ENCODE measurements at regions not wholly inside any gene's neighbourhood (a gene's known extent, or its start where the extent isn't known, plus 50 kb on each side); places are given as distances from the start of the nearest gene placed in this dataset.

DNA sequence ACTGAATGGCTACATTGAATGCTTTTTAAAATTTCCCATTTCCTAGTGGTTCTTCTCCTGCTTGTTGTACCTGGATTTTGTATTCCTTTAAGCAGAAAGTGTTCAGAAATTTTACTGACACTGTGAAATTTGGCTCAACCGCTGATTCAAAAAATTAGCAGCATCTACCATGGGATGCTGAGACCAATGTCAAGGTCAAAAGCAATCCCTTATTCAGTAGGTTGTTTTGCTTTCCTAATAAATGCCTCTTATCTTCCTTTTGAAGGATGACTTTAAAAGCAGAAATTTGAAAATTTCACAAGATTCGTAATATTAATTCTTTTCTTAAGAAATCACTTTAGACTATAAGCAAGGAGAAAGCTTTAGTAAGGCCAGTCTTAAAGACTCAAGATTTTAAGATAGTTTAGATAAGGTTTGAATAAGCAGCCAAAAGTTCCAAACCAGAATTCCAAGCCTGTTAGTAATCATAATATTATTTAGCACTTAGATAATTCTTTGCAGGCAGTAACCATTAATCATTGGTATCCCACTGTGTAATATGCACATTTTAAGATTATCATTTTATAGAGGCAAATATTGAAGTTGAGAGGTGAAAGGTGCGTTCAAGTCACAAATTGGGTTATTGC, 508.8 kb downstream of the ANKRD50 start:
- no peak for DNase-seq (ENCODE audit: low read depth, low spot score)

DNA sequence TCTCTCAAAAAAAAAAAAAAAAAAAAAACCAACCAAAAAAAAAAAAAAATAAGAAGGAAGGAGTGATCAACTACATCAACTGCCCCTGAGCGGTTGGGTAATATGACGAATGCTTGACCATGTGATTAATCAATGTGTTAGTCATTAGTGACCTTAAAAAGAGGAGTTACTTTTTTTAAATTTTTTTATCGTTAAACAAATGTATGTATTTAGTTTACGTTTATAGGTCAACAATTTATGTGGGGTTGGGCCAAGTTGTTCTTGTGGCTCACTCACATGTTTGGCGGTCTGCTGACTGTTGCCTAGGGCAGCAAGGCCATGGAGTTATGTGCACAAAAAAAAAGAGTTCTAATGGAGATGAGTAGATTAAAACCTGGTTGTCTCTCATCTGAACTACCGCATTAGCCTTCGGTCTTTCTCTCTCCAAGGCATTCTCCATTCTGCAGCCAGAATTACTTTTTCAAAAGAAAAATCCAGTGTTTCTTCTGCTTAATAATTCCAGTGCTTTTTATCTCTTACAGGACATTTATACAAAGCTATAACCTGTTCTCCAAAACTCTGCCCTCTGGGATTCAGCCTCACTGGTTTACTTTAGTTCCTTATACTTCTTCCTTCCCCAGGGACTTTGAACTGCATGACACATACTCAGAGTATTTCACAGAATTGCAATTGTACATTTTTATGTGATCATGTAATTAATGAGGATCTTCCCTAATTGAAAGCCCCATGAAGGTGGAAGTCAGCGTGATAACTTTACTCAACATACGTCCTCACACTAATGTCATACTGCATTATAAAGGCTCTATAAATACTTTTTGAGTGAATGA, 505.5 kb downstream of the ANKRD50 start:
- no peak for DNase-seq (ENCODE audit: low read depth, low spot score)

DNA sequence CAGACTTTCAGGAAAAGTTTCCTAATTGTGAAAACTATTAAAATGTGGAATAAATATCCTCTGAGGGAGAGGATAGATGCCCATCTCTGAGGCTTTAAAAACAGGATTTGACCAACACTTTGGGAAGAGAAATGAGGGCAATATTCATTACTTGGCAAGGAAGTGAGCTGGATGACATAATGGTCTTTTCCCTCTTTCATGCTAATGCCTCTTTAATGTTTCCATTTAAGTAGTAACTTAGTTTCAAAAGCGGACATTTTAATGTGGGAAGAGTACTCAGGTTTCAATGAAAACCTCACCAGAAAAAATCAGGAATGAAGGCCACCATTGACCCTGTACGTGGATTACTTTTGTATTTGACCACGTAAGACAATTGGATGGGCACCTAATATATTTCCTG, 503.3 kb downstream of the ANKRD50 start:
- DNase-seq (ENCODE audit: low read depth, low spot score) = no peak

DNA sequence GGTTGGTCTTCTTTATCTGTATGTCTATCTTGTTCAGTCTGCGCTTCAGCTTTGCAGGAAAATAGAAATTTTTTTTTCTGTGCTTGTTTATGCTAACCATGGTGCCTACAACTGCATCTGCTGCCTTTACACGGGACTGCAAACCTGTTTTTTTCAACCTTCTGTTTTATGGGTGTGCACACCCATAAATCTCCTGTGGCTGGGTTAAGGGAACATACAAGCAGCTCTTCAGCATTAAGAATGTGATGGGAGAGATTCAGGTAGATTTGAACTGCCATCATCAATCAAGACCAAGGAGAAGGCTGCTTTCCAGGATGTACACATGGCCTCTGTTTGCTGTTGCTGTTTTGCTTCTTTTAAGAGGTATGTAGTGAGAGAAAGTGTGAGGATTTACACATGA, 502.9 kb downstream of the ANKRD50 start:
- DNase-seq (ENCODE audit: low read depth, low spot score) = no peak

DNA sequence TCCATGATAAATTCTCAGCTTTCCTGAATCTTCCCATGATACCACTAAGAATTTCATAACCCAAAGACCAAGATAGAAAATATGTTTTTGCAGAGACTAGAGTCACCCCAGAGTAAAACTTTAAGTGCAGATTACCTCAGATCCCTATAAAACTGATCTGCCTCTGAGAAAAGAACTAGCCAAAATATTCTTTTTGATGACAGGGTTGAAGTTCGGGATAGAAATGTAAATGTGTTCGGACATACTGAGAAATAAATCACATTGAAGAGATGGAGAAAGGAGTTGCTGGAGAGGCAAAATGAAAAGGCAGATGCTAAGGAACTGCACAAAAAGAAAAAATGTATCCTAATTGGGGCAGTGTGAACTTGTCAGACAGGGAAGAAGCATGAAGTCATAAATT, 501.8 kb downstream of the ANKRD50 start:
- DNase-seq (ENCODE audit: low read depth, low spot score) = no peak

DNA sequence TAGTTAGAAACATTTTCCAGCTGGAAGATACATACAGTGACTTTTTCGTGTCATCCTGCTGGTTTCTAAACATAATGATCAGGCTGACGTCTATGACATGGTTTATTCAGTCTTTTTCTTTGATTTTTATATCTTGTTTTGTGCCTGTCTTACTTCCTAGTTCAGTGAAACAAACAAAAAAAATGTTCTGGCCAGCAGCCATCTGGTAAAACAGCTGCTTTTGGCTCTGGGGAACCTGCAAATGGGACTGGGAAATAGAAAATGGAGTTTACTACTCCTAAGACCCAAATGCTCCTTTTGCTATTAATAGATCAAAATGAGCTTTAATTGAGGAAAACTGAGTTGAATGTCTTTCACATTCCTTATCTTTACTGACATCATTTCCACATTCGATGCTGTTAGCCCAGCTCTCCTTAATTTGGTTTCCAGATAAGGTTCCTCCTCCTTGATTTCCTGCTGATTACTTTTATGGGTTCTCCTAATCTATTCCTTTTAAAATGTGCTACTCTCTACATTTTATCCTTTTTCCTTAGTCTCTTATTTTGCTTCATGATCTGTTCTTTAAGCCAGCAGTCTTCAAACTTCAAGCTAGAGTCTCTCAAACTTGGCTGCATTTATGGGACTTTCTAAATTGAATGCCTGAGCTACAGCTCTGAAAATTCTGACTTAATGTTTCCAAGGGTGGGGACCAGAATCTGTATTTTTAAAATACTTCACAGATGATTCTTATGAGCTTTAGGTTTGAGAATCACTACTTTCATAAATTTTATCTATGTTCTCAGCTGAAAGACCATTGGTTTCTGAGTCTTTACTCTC, 499.5 kb downstream of the ANKRD50 start:
- DNase-seq (ENCODE audit: low read depth, low spot score) = no peak

DNA sequence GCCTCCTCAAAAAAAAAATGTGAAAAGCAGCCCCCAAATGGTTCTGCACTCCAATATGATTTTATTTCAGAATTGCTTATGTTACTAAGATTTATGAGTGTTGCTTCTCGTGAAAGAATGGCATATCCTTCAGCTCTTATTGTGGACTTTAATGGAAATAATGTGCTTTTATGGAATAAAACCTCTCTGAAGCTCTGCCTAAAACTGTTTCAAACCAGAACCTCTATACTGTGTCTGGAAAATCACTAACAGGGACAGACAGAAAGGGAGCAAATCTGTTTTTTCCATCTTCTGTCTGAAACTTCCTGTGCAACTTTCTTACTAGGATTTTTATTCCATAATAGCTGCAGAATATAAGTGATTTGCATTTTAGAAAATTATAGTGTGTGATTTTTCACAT, 493.1 kb downstream of the ANKRD50 start:
- no peak for DNase-seq (ENCODE audit: low read depth, low spot score)

DNA sequence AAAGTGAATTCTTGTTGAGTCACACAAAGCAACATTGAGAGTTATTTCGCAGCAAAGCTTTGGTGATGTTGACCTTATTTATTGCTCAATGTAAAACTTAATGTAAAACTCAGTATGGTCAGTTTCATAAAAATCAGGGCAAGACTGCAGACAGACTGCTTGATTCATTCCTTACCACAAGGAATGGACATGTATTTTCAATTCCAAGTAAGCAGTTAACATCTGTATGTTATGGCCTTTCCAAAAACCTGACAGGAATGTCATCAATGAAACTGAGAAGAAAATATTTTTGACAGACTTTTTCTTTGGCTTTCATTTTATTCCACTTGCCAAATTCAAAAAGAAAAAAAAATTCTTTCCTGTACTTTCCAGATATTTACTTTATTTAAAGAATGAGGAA, 488.3 kb downstream of the ANKRD50 start:
- no peak for DNase-seq (ENCODE audit: low read depth, low spot score)

DNA sequence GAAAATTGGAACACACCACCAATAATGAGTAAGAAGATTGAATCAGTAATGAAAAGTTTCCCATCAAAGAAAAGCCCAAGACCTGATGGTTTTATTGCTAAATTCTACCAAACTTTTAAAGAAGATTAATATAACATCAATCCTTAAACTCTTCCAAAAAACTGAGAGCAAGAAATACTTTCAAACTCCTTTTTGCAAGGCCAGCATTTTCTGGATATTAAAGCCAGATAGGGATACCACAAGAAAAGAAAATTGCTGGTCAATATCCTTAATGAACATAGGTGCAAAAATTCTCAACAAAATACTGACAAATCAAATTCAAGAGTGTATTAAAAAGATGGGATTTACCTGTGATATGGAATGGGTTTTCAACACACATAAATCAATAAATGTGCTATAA, 484.6 kb downstream of the ANKRD50 start:
- no peak for DNase-seq (ENCODE audit: low read depth, low spot score)

DNA sequence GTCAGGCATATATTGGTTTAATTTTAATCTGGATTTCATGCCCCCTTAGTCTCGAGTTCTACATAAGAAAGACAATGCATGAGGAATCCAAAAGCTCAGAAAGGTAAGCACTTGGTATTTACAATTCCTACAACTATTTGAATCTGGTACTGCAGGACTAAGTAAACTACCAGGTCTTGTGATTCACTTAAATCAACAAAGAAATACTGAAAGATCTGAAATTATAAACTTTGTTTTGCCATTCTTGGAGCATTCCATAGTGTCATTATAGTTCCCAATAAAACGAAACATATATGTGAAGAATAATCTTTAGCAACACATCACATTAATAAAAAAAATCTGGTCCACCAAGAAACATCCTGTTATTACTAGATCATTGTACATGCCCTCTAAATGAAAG, 482.3 kb downstream of the ANKRD50 start:
- DNase-seq (ENCODE audit: low read depth, low spot score) = no peak

DNA sequence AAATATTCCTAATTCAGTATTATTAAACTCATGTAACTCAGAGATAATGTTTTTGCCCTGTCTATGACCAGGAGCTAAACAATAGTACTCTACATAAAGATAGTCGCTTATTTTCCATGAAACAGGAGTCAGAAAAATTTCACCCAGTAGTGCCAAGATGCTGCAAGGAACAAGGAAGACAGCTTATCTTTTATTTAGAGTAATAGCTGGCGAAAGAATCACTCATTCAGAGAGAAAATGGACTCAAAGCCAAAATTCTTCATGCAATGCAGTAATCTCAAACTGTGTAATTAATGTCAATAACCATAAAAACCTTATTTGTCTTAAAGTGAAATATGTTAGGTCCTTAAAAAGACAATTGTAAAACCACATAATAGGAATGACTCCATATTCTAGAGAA, 477.8 kb downstream of the ANKRD50 start:
- no peak for DNase-seq (ENCODE audit: low read depth, low spot score)

DNA sequence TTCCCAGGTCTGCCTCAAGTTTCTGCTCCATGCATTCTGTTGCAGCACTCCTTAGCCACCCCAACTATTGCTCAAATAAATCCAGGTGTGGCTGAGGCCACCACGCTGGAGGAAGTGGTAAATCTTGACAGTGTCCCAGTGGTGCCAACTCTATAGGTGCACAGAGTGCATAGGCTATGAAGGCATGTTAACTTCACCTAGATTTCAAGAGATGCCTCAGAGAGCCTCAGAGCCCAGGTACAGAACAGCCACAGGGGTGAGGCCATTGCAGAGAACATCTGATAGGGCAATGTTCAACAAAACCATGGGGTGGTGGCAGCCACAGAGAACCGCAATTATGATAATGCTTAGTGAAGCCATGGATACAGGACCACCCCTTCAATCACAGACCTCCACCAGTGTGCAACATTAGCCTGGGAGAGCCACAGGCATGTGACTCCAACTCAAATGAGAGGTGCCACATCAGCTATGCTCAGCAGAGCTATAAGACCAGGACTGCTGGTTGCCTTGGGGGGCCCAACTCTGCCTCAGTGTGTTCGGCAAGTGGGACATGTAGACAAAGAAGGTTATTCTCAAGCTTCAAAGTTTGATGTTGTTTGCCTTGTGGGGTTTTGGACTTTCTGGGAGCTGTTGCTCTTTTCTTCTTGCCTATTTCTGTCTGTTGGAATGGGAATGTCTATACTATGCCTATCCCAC, 468.7 kb downstream of the ANKRD50 start:
- DNase-seq (ENCODE audit: low read depth, low spot score) = no peak

DNA sequence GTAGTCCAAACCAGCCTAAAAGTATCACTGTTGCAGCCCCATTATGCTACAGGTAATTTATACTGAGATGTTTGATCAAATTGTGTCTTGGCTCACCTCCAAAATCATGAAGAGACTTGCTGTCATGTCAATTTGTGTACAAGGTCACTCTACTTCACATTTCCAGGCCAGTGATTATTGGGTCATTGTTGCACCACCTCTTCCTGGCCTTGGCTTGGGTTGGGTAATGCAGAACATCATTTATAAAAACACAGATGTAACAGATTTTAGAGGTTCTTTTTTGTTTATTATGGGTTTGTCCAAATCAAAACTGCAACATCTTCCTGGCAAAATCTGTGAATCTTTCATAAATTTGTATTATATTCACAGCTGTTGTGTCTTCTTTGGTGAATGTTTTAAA, 459.5 kb downstream of the ANKRD50 start:
- DNase-seq (ENCODE audit: low read depth, low spot score) = no peak

DNA sequence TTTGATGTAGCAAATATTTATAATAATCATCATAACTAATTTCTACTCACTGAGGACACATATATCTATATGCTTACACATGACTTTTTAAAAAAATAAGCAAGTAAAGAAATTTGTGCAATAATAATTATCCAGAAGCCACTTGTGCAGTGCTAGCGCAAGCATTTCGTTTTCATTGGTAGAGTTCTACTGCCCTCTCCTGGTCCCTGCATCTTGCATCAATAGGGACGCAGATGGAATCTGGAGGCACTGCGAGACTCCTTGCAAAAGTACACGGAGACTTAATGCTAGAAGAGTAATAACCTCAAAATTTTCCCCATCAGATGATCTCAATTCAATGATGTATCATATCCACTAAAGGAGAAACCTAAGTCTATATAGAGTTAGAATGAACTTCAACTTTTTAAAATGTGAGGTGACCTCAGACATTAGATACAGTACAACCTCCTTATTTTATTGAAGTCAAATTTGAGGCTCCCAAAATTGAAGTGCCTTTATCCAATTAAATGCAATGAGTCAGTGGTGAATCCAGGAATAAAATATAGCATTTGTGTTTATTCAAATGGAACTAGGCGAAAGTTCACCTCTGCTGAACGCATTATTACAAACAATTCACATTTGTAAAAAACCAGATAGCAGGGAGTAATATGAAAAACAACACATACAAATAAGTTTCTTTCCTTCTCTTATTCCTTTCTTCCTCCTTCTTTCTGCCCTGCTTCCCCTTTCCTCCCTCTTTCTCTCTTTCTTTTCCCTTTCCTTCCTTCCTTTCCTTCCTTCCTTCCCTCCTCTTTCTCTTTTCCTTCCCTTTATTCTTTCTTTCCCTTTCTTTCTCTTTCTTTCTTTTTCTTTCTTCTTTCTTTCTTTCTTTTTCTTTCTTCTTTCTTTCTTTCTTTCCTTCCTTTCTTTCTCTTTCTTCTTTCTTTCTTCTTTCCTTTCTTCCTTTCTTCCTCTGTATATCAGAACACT, 450.0 kb downstream of the ANKRD50 start:
- peak; percentile 36 for DNase-seq (ENCODE audit: low read depth, low spot score)

DNA sequence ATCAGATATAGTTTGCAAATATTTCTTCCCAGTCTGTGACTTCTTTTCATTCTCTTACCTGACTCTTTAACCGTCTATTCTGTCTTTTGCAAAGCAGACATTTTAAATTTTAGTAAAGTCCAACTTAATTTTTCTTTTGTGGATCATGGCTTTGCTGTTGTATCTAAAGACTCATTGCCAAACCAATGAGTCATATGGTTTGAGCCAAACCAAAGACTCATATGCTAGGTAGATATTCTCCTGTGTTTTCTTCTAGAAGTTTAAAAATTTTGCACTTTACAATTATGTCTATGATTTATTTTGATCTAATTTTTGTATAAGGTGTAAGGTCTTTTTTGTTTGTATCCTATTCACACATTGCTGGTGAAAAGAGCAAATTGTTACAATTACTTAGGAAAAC, 446.8 kb downstream of the ANKRD50 start:
- DNase-seq (ENCODE audit: low read depth, low spot score) = no peak

DNA sequence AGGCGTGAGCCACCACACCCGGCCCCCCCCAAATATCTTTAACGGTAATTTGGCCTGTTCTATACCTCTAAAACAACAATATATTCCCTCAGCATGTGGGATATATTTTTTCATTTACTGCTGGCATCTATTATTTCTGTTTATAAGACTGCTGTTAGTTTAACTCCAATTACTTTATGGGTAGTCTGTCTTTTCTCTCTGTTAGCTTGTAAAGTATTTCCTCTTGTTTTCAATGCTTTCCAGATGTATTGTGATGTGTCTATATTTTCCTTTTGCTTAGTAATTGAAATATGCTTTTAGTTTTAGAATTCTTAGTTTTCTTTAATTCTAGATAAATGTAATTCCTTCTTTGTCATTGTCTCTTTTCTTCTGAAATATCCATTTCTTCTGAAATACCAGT, 445.8 kb downstream of the ANKRD50 start:
- DNase-seq (ENCODE audit: low read depth, low spot score) = no peak

DNA sequence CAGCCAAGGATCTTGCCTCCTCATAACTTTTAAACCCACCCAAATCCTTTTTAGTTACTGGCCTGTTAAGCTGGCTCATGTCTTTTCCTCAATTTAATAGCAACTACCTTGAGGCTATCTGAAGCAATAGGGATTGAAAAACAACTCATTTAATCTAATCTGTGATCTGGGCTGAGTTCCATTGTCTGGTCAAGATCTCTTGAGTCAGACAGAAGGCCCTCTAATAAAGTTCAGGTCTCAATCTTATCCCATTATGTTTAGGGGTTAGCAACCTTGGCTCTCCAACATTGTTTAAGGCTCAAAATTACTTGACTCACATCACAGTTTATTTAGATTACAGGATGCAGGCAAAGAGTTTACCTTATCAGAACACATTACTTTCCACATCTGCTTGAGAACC, 436.1 kb downstream of the ANKRD50 start:
- DNase-seq (ENCODE audit: low read depth, low spot score) = no peak

DNA sequence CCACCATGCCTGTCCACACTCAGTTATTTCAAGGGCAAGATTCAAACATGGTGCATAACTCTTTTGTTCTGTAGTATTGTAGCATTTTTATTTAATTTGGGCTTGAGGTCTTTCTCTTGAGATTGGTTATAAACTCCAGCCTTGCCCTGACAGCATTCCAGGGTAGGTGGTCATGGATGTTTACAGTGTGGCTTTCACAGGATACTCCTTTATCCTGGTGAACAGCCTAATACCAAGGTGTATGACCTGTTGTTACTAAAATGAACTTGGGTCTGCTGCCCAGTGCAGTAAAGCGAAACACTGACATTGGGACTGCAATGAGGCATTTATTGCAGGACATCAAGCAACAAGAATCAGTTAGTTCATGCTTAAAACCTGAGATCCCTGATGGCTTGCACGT, 434.8 kb downstream of the ANKRD50 start:
- DNase-seq (ENCODE audit: low read depth, low spot score) = no peak

DNA sequence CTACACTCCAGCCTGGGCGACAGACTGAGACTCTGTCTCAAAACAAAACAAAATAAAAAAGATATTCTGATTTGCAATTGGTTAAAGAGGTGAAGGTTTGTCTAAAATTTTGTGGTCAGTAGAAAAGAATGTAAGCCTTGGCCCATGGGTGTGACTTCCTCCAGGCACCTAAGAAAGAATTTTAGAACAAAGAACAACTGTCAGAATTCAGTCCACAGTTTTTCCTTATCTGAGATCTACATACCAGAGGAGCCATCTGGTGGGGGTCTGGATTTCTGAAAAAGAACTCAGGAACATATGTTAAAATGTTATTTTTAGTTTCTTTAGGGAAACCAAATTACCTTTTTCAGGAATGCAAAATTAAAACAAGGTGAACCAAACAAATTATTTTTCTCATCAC, 434.1 kb downstream of the ANKRD50 start:
- peak; percentile 74 for DNase-seq (ENCODE audit: low read depth, low spot score)

DNA sequence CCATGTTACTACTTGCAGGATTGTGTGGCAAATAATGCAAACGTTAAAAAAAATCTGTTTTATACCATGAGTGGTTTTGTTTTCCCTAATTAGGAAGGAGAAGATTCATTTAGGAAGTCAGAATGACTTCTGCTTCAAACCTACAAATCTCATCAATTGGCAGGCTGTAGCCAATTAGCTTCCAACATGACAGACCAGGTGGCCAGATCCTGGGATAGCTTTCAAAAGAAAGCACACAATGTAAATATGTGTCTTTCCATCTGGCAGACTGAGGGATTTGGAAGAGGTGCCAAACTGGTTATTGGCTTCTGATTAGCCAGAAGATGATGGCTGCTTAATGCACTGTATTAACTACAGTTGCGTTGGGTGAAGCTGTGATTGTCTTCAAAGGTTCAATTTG, 432.8 kb downstream of the ANKRD50 start:
- DNase-seq (ENCODE audit: low read depth, low spot score) = no peak

All from ELF-1 (cell line).